KMS-11 (cell line): ENCODE measurements at regions not wholly inside any gene's neighbourhood (a gene's known extent, or its start where the extent isn't known, plus 50 kb on each side); places are given as distances from the start of the nearest gene placed in this dataset.

Source experiments
- H2AFZ ChIP-seq: fragments of 200-600 bp; sonication (generic); 2 replicates; pipeline ENCODE4 v1.6.1; 2016; ENCODE audit warnings: antibody characterized with exemption, mixed run types, low read depth
- H3K27ac ChIP-seq: fragments of 200-600 bp; sonication (generic); 2 replicates; pipeline ENCODE4 v1.6.1; 2016; ENCODE audit warnings: mild to moderate bottlenecking, mixed run types
- H3K27me3 ChIP-seq: fragments of 200-600 bp; sonication (generic); 2 replicates; pipeline ENCODE4 v1.6.1; 2017; ENCODE audit warnings: mild to moderate bottlenecking, low read depth, mixed run types, moderate library complexity; ENCODE audit not compliant: insufficient read depth
- H3K36me3 ChIP-seq: fragments of 200-600 bp; sonication (generic); 2 replicates; pipeline ENCODE4 v1.6.1; 2017; ENCODE audit warnings: mild to moderate bottlenecking, mixed run types; ENCODE audit not compliant: insufficient read depth
- H3K4me1 ChIP-seq: fragments of 200-600 bp; sonication (generic); 2 replicates; pipeline ENCODE4 v1.6.1; 2016; ENCODE audit warnings: mild to moderate bottlenecking, low read depth, mixed run types; ENCODE audit not compliant: poor library complexity, severe bottlenecking
- H3K4me2 ChIP-seq: fragments of 200-600 bp; sonication (generic); 2 replicates; pipeline ENCODE4 v1.7.0; 2016; ENCODE audit warnings: mild to moderate bottlenecking, mixed run types
- H3K4me3 ChIP-seq: fragments of 200-600 bp; sonication (generic); IDR thresholded peaks from 2 replicates; pipeline ENCODE4 v1.6.1; 2017; ENCODE audit warnings: low read depth, low read length, mixed read lengths; ENCODE audit not compliant: insufficient read depth
- H3K79me2 ChIP-seq: fragments of 200-600 bp; sonication (generic); 2 replicates; pipeline ENCODE4 v1.6.1; 2016; ENCODE audit warnings: low read depth, mixed run types; ENCODE audit not compliant: insufficient read depth
- H3K9ac ChIP-seq: fragments of 200-600 bp; sonication (generic); 2 replicates; pipeline ENCODE4 v1.6.1; 2016; ENCODE audit warnings: mild to moderate bottlenecking, mixed run types
- H4K20me1 ChIP-seq: fragments of 200-600 bp; sonication (generic); 2 replicates; pipeline ENCODE4 v1.6.1; 2016; ENCODE audit warnings: mild to moderate bottlenecking, mixed run types; ENCODE audit not compliant: insufficient read depth
- CTCF ChIP-seq: fragments of 200-600 bp; sonication (generic); conservative IDR thresholded peaks from 2 replicates; pipeline ENCODE4 v1.6.1; 2017; ENCODE audit warnings: low read depth, mild to moderate bottlenecking, antibody characterized with exemption, low read length, moderate library complexity, mixed read lengths

DNA sequence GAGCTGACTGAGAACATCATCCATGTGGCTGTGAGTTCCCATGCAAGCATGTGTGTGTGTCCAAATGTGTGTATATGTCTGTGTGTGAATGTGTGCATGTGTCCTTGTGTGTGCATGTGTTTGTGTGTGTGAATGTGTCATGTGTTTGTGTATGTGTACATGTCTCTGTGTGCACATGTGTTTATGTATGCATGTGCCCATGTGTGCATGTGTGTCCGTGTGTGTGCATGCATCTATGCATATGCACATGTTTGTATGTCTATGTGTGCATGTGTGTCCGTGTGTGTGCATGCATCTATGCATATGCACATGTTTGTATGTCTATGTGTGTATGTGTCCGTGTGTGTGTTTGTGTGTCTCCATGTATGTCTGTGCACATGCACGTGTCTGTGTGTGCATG, 99.7 kb downstream of the LBH start:
- H3K4me2 ChIP-seq = no peak overlapping the region
- H3K27me3 ChIP-seq = no peaks in the 10 kb centered on the region
- H4K20me1 ChIP-seq = no peaks in the 10 kb centered on the region
- no peaks in the 10 kb centered on the region for H3K36me3 ChIP-seq
- H2AFZ ChIP-seq = no peak overlapping the region
- no peaks in the 10 kb centered on the region for H3K79me2 ChIP-seq
- TF ChIP-seq CTCF = no peak
- H3K27ac ChIP-seq = no peak overlapping the region
- no peak overlapping the region for H3K4me3 ChIP-seq
- H3K4me1 ChIP-seq = peaks cover 19% of the 10 kb centered on the region
- H3K9ac ChIP-seq = no peak overlapping the region

GRCh38 chr2:30331869-30332268, 100.5 kb downstream of the LBH start:
- Histone ChIP-seq H2AFZ (no peak overlapping the region), H3K4me1 (peaks cover 27% of the 10 kb centered on the region), H3K9ac (no peak overlapping the region), H4K20me1 (no peaks in the 10 kb centered on the region), H3K4me2 (no peak overlapping the region), H3K27me3 (no peaks in the 10 kb centered on the region), H3K36me3 (no peaks in the 10 kb centered on the region), H3K27ac (no peak overlapping the region), H3K79me2 (no peaks in the 10 kb centered on the region), H3K4me3 (no peak overlapping the region)
- no peak for TF ChIP-seq CTCF

DNA sequence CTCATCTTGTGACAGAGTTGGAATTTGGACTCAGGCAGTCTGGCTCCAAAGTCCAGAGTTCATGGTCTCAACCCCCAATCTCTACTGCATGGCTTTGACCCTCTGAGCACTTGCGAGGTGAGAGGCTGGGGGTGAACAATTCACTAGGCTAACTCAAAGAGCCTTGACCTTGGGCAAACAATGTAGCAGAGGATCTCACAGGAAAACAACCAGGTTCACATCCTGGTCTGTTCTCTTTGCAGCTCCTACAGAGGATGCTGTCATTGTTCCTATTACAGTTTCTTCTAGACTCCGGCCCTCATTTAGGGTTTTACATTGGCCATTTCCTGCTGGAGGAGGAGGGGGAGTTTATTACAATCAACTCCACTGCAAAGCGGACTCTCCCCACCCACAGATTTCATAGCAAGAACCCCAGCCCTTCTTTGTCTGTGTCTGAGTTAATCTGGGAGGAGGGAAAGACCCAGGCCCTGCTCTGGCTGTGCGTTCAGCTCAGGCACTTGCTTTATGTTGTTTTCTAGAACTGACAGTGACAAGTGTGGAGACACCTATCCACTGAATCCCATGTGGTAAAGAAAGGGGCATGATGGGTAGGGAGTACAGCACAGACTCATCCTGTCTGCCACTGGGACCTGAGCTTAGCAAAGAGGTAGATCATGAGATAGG, 101.6 kb downstream of the LBH start:
- no peak overlapping the region for H3K27ac ChIP-seq
- peaks cover 38% of the 10 kb centered on the region for H3K4me1 ChIP-seq
- TF ChIP-seq CTCF = no peak

GRCh38 chr2:30334762-30335363, 103.5 kb downstream of the LBH start:
- H3K4me2 ChIP-seq = peak overlapping the region; percentile 75; the same call in 1 of the 2 replicates
- no peaks in the 10 kb centered on the region for H4K20me1 ChIP-seq
- H3K36me3 ChIP-seq = no peaks in the 10 kb centered on the region
- peak overlapping the region; percentile 45; the same call in 1 of the 2 replicates for H2AFZ ChIP-seq
- peak overlapping the region; percentile 25 for H3K27ac ChIP-seq
- TF ChIP-seq CTCF = peak; percentile 38; the same call in 1 of the 2 replicates
- peaks cover 41% of the 10 kb centered on the region for H3K4me1 ChIP-seq
- H3K27me3 ChIP-seq = no peaks in the 10 kb centered on the region
- no peaks in the 10 kb centered on the region for H3K79me2 ChIP-seq
- no peak overlapping the region for H3K9ac ChIP-seq
- no peak overlapping the region for H3K4me3 ChIP-seq

More for the DNA sequence above, 101.6 kb downstream of the LBH start:
- Histone ChIP-seq H3K27me3 (no peaks in the 10 kb centered on the region), H4K20me1 (no peaks in the 10 kb centered on the region), H3K36me3 (no peaks in the 10 kb centered on the region), H3K9ac (no peak overlapping the region), H3K79me2 (no peaks in the 10 kb centered on the region), H2AFZ (no peak overlapping the region), H3K4me3 (no peak overlapping the region), H3K4me2 (no peak overlapping the region)
